GM18870 (cell line): ENCODE measurements at regions not wholly inside any gene's neighbourhood (a gene's known extent, or its start where the extent isn't known, plus 50 kb on each side); places are given as distances from the start of the nearest gene placed in this dataset.

ENCODE experiments used
- ATAC-seq: cut with Tn5 transposase; IDR thresholded peaks from one replicate; pipeline ENCODE4 v1.9.1; 2021; ENCODE audit warnings: moderate library complexity; ENCODE audit not compliant: unreplicated experiment

DNA sequence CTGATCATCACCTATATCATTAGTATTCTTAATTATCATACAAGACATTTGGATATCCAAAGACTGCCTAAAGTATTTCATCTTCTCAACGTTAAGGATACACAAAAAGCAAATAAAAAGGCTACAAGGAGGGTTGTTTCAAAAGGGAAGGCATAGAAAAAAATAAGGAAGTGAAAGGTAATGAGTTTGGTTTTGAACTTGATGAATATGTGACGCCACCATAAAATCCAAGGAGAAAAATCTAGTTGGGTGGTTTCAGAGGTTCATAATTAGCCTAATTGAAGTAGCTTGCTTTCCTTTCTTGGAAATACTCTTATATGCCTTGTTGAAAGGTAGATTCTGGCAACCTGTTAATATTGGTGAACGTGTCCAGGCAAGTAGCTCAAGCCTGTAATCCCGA is 96.1 kb upstream of the SGCD start:
- no peak for ATAC-seq

DNA sequence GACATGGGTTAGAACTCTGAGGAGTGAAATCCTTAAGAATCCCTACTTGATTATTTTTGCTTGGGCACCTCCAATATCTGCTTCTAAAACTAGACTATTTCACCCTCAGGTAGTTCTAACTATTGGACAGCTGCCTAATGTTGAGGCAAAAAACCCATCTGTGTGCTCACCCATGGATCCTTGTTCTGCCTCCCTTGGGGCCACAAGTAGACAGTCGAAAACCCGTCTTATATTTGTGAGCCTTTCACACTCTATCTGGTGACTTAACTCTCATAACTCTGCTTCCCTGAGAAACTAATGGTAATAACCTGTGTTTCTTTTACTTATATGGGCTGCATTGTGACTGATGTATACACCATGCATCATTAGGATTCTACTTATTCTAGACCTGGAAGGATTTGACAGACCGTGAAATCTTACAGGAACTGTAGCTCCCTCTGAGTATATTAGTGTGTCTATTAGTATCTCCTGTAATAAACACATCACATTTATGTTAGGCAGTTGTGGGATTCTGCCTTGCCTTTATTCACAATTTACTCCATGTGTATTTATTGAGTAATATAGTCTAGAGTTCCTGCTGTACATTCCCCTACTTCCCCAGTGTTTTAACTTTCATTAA is 94.6 kb upstream of the SGCD start:
- no peak for ATAC-seq

DNA sequence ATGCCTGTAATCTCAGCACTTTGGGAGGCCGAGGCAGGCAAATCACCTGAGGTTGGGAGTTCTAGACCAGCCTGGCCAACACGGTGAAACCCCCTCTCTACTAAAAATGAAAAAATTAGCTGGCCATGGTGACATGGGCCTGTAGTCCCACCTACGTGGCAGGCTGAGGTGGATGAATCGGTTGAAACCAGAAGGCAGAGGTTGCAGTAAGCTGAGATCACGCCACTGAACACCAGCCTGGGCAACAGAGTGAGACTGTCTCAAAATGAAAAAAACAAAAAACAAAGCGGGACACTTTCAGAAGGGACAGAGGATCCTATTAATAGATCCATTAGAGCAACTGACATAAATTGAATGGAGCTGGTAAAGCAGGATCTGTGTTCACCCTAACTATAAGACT is 89.6 kb upstream of the SGCD start:
- no peak for ATAC-seq

DNA sequence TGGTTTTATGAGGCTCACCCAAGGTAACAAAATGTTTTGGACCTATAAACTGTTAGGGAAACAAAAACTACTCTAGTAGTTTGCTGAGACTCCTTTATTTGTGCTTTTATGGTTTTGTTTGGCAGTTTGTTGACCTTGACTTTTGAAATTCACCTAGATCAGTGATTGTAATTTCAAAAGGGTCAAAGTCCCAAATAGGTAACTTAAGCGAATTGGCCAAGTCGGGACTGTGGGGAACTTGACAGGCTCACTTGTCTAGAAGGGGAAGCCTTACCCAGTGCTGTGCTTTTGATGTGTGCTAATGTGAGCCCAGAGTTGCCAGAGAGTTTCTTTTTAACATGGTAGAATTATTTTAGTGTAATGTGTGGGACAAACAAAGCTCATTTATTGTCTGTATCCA is 87.2 kb upstream of the SGCD start:
- no peak for ATAC-seq

DNA sequence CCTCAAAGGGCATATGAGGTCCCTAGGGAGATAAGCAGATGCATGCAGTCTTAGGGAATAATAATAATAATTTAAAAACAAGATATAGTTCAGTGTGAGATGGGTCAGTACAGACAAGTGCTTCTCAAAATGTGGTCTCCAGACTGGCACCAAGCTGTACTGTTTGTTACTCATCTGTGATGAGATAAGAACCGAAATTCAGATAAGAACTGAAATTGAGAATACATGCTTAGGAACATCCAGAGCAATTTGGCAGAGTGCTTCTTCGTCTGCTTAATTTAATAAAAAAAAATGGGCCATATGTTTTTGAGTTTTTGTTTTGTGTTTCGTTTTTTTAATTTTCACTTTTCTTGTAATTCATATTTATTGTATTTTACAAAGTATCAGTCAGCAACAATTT is 86.5 kb upstream of the SGCD start:
- ATAC-seq: no peak

DNA sequence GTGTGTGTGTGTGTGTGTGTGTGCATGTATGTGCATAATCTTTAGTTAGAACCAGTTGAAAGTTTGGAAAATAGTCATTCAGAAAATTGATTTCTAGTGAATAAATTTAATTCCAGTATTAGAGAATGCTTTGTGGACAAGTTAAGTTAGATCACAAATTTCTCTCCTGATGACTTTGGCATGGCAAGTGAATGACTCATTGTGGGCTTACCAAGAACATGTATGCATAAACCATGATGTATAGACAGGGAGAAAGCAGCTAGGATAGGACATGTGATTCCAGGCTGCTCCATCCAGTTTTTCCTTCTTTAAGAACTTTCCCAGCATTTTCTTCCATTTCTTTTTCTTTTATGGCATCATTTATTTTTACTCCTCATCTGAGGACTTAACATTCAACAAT is 85.7 kb upstream of the SGCD start:
- no peak for ATAC-seq

DNA sequence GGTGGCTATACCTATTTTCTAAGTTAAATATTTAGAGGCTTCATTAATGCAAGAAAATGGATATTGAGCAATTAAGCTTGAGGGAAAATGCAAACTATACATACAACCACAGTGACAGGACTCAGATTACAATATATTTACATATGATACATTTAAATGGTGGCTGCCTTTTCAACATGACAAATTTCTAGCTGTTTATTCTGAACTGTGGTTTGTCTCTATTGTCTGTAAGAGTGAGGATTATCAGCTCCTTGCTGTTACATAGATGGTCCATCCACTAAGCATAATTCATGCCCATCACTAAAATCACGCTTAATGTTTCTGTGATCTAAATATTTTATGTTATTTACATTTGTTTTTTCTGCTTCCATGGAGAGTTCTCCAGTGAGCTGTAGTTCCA is 81.1 kb upstream of the SGCD start:
- ATAC-seq: no peak

DNA sequence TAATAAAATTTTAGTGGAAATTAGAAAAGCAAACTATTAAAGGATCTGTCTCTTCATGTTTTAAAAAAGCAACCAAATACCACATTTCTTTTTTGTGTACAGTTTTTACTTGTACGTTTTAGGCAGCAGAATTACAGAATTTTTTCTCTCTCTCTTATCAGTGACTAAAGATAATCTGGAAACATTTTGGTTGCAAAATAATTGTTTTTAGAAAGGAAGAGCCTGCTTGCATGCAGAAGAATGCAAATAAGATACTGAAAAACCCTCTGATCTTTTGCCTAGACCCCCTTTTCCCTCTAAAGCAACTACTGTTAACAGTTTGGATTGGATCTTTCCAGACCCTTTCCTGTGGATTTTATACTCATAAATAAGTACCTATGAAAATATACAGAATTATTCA is 75.9 kb upstream of the SGCD start:
- ATAC-seq: no peak

DNA sequence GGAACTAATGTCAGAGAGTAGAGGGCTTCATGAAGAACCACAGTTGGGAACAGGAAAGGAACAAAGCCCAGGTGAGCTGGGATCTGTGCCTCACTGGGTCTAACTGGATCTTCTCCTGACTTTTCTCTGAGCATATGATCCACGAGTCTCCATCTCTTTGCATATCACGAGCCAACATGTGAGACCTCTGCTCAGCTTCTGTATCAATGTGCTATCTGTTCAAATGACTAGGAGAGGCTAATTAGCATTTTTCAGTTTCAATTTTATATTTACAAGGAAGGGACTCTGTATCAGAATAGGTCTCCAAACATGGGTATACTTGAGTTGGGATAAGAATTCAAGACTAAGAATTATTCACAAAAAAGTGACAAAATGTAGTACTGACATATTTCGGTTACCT is 73.8 kb upstream of the SGCD start:
- no peak for ATAC-seq

DNA sequence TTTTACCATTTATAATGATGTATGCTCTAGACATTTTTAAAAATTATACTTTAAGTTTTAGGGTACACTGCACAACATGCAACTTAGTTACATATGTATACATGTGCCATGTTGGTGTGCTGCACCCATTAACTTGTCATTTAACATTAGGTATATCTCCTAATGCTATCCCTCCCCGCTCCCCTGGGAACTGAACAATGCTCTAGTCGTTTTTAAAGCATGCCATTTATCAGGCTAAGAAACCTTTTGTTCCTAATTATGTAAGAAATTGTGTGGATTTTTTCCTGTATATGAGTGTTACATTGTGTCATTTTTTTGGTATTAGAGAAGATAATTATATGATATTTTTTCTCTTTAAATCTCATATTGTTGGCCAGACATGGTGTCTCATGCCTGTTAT is 72.8 kb upstream of the SGCD start:
- ATAC-seq: no peak

DNA sequence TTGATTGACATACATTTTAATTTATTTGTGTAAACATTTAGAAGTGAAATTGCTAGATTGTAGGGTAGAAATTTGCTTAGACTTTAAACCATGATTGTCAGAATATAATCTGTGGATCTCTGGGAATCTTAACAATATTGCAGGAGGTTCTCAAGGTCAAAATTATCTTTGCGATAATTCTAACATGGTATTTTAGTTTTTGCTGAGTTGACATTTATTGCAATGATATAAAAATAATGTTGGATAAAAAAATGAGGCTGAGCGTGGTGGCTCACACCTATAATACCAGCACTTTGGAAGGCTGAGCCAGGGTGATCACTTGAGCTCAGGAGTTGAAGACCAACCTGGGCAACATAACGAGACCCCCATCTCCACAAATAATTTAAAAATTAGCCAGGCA is 70.3 kb upstream of the SGCD start:
- no peak for ATAC-seq

DNA sequence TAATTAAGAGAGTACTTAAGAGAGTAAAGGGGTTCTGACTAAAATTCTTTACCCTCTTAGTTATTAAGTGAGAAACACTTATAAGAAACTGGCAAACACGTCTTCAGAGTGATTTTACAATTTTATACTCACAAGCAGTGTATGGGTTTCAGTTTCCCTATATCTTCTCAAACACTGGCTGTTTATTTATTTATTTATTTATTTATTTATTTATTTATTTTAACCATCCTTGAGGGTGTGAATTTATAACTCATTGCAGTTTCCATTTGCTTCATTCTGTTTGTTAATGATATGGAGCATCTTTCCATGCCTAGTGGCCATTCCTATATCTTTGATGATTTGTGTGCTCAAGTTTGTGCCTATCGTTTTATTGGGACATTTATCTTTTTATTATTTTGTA is 68.0 kb upstream of the SGCD start:
- no peak for ATAC-seq

DNA sequence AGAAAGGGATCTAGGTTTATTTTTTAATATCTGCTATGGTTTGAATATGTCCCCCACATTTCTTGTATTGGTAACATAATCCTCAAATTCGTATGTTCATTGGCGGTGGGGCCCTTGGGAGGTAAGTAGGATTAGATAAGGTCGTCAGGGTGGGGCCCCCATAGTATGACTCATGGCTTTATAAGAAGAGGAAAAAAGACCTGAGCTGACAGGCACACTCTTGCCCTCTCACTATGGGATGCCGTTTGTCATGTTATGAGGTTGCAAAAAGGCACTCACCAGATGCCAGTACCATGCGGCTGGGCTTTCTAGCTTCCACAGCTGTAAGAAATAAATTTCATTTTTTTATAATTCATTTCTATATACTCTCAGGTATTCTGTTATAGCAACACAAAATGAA is 67.3 kb upstream of the SGCD start:
- ATAC-seq: no peak

DNA sequence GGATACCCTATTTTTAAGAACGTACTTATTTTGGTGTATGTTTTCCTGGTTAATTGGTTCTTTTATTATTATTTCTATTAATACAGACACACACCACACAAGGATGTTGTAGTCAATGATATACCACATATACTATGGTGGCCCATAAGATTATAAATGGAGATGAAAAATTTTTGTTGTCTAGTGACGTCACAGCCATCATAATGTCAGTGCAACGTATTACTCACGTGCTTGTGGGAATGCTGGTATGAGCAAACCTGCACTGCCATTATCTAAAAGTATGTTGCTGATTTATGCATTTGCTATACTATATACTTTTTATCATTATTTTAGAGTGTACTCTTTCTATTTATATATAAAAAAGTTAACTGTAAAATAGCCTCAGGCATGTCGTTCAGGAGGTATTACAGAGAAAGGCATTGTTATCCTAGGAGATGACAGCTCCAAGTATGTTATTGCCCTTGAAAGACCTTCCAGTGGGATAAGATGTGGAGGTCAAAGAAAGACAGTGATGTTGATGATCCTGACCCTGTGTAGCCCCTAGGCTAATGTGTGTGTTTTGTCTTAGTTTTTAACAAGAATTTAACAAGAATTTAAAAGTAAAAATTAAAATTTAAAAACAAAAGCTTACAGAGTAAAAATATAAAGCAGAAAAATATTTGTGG is 65.6 kb upstream of the SGCD start:
- no peak for ATAC-seq

DNA sequence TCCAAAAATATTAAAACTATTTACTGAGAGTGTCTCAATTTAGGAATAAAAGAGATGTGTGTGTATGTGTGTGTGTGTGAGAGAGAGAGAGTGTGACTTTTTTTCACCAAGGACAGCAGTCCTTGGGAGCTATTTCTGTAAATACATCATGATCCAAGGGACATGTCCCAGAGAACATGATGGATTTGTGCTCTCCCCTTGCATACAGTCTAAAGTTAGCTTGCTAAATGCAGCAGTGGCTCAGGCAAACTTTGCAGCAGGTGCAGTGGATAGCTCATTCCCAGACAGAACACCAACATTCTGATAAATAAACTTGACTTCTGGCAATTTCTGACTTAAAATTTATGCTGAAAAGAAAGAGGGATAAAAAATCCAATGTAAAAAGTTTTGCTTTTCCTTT is 55.4 kb upstream of the SGCD start:
- ATAC-seq: no peak

DNA sequence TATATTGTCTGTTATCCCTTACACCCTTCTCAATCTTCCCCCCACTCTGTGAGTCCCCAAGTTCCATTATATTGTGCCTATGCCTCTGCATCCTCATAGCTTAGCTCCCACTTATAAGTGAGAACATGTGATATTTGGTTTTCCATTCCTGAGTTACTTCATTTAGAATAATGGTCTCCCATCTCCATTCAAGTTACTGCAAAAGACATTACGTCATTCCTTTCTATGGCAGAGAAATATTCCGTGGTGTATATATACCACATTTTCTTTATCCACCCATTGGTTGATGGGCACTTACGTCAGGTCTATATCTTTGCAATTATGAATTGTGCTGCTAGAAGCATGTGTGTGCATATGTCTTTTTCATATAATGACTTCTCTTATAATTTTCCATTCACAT is 54.8 kb upstream of the SGCD start:
- ATAC-seq: no peak

DNA sequence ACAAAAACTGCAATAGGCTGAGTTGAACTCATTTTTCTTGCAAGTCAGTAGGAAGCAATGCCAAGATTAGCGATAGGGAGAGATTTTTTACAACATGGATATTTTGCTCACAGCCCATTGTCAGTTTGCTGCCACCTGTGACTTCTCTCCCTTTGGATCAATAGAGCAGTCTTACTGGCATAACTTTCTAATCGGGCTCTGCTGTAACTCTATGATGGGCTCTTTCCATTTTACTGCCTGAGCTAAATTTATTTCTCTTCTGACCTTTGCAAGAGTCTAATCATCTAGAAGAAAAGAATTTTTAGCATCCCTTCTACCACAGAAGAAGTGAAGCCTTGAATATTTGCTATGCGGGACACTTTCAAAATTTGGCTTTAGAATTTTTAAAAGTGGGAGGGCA is 53.6 kb upstream of the SGCD start:
- no peak for ATAC-seq

DNA sequence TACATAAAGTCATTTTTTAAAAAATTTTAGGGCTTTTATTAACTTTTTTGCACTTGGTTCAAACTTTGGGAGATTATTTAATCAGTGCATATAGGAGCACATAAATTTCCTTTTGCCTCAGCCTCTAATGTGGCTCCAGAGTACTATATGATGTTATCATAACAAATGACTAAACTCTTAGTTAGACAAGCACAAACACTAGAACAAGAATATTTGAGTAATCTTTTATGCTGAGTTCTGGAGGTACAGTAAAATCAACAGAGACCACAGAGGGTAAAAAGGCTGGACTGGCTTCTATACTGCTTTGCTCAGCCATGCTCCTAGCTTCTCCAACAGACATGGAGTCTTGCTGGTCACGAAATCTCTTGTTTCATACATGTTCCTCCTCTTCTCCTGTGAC is 52.5 kb upstream of the SGCD start:
- no peak for ATAC-seq
